HEK293 (cell line): ENCODE measurements at regions not wholly inside any gene's neighbourhood (a gene's known extent, or its start where the extent isn't known, plus 50 kb on each side); places are given as distances from the start of the nearest gene placed in this dataset.

ENCODE experiments used
- CTCF ChIA-PET: fragments of 350-600 bp; formaldehyde crosslinking; extraction: SDS; loops from one replicate; lab custom pipeline; 2021; ENCODE audit warnings: antibody characterized with exemption; lab: Yijun Ruan, JAX
- POLR2A ChIA-PET: fragments of 300-600 bp; formaldehyde crosslinking; extraction: SDS; loops from one replicate; lab custom pipeline; 2020; ENCODE audit warnings: antibody characterized with exemption, inconsistent platforms; lab: Yijun Ruan, JAX
- H3K27ac ChIP-seq: fragments of 200-500 bp; sonication (Bioruptor generic); 2 replicates; pipeline ENCODE4 v1.5.1; 2014; ENCODE audit warnings: low read depth, low read length, control low read depth, inconsistent platforms; ENCODE audit errors: extremely low read depth
- H3K36me3 ChIP-seq, 2 experiments: fragments of 200-500 bp in 1 of 2; sonication (Bioruptor generic) in 1 of 2; 1 replicate in 1 of 2; 2 replicates in 1 of 2; pipeline ENCODE4 v1.5.1; 2014 to 2017; ENCODE audit warnings: inconsistent platforms in 2 of 2, low read length in 2 of 2; ENCODE audit not compliant: control insufficient read depth in 2 of 2, insufficient read depth in 1 of 2
- H3K4me1 ChIP-seq: fragments of 200-500 bp; sonication (Bioruptor generic); 2 replicates; pipeline ENCODE4 v1.5.1; 2014; ENCODE audit warnings: mild to moderate bottlenecking, low read length, inconsistent platforms; ENCODE audit not compliant: control insufficient read depth, insufficient read depth
- H3K4me3 ChIP-seq: 2 replicates; pipeline ENCODE4 v1.5.1; 2011; ENCODE audit warnings: low read depth, mild to moderate bottlenecking, control low read depth, low read length, moderate library complexity
- H3K9me3 ChIP-seq: fragments of 200-500 bp; sonication (Bioruptor generic); 2 replicates; pipeline ENCODE4 v1.5.1; 2014; ENCODE audit warnings: low read depth, low read length, inconsistent platforms; ENCODE audit not compliant: control insufficient read depth, insufficient read depth
- KLF10 ChIP-seq: fragments of 450-650 bp; IDR thresholded peaks from 2 replicates; pipeline ENCODE4 v1.5.1; 2018; ENCODE audit warnings: missing biosample characterization, mild to moderate bottlenecking, missing genetic modification characterization
- SCRT1 ChIP-seq: fragments of 450-650 bp; formaldehyde crosslinking; IDR thresholded peaks from 2 replicates; pipeline ENCODE4 v1.5.1; 2016; ENCODE audit warnings: missing biosample characterization, missing genetic modification characterization, borderline replicate concordance
- TRIM28 ChIP-seq: IDR thresholded peaks from 2 replicates; pipeline ENCODE4 v1.6.1; 2011; ENCODE audit warnings: low read length, control low read depth, borderline replicate concordance
- WT1 ChIP-seq: fragments of 450-650 bp; formaldehyde crosslinking; IDR thresholded peaks from 2 replicates; pipeline ENCODE4 v1.5.1; 2016; ENCODE audit warnings: missing biosample characterization, missing genetic modification characterization
- ZBTB10 ChIP-seq: fragments of 450-650 bp; formaldehyde crosslinking; IDR thresholded peaks from 2 replicates; pipeline ENCODE4 v1.5.1; 2016; ENCODE audit warnings: missing biosample characterization, missing genetic modification characterization
- ZBTB26 ChIP-seq: fragments of 450-650 bp; formaldehyde crosslinking; optimal IDR thresholded peaks from 2 replicates; pipeline ENCODE3; 2016; ENCODE audit warnings: missing biosample characterization, mild to moderate bottlenecking, missing genetic modification characterization
- ZBTB49 ChIP-seq: fragments of 450-650 bp; formaldehyde crosslinking; IDR thresholded peaks from 2 replicates; pipeline ENCODE4 v1.5.1; 2016; ENCODE audit warnings: missing biosample characterization, missing genetic modification characterization, low read depth
- ZEB2 ChIP-seq: fragments of 450-650 bp; formaldehyde crosslinking; IDR thresholded peaks from 2 replicates; pipeline ENCODE4 v1.5.1; 2016; ENCODE audit warnings: missing biosample characterization, missing genetic modification characterization
- ZFP3 ChIP-seq: fragments of 450-650 bp; formaldehyde crosslinking; IDR thresholded peaks from 2 replicates; pipeline ENCODE4 v1.5.1; 2016; ENCODE audit warnings: low read depth, missing biosample characterization, missing genetic modification characterization
- ZNF138 ChIP-seq: fragments of 450-650 bp; formaldehyde crosslinking; IDR thresholded peaks from 2 replicates; pipeline ENCODE4 v1.5.1; 2016; ENCODE audit warnings: missing biosample characterization, missing genetic modification characterization, borderline replicate concordance
- ZNF16 ChIP-seq: fragments of 450-650 bp; formaldehyde crosslinking; IDR thresholded peaks from 2 replicates; pipeline ENCODE4 v1.5.1; 2016; ENCODE audit warnings: low read depth, missing biosample characterization, missing genetic modification characterization
- ZNF174 ChIP-seq: fragments of 450-650 bp; formaldehyde crosslinking; IDR thresholded peaks from 2 replicates; pipeline ENCODE4 v1.5.0; 2017; ENCODE audit warnings: missing biosample characterization, mild to moderate bottlenecking, missing genetic modification characterization
- ZNF2 ChIP-seq: fragments of 450-650 bp; formaldehyde crosslinking; IDR thresholded peaks from 2 replicates; pipeline ENCODE4 v1.5.1; 2016; ENCODE audit warnings: missing biosample characterization, missing genetic modification characterization
- ZNF202 ChIP-seq: fragments of 450-650 bp; formaldehyde crosslinking; IDR thresholded peaks from 2 replicates; pipeline ENCODE4 v1.5.1; 2016; ENCODE audit warnings: missing biosample characterization, missing genetic modification characterization, borderline replicate concordance
- ZNF311 ChIP-seq: fragments of 450-650 bp; formaldehyde crosslinking; IDR thresholded peaks from 2 replicates; pipeline ENCODE4 v1.5.1; 2017; ENCODE audit warnings: missing biosample characterization, missing genetic modification characterization, borderline replicate concordance
- ZNF354C ChIP-seq: fragments of 450-650 bp; formaldehyde crosslinking; IDR thresholded peaks from 2 replicates; pipeline ENCODE4 v1.5.1; 2016; ENCODE audit warnings: missing biosample characterization, missing genetic modification characterization, low read depth, borderline replicate concordance
- ZNF391 ChIP-seq: fragments of 450-650 bp; formaldehyde crosslinking; IDR thresholded peaks from 2 replicates; pipeline ENCODE4 v1.5.1; 2016; ENCODE audit warnings: low read depth, missing biosample characterization, missing genetic modification characterization, borderline replicate concordance
- ZNF449 ChIP-seq: fragments of 450-650 bp; formaldehyde crosslinking; IDR thresholded peaks from 2 replicates; pipeline ENCODE4 v1.5.1; 2017; ENCODE audit warnings: missing biosample characterization, mild to moderate bottlenecking, missing genetic modification characterization, moderate library complexity
- ZNF48 ChIP-seq: fragments of 450-650 bp; formaldehyde crosslinking; IDR thresholded peaks from 2 replicates; pipeline ENCODE4 v1.5.1; 2016; ENCODE audit warnings: missing biosample characterization, missing genetic modification characterization
- ZNF501 ChIP-seq: fragments of 450-650 bp; formaldehyde crosslinking; IDR thresholded peaks from 2 replicates; pipeline ENCODE4 v1.5.1; 2016; ENCODE audit warnings: missing biosample characterization, missing genetic modification characterization
- ZNF544 ChIP-seq: fragments of 450-650 bp; formaldehyde crosslinking; IDR thresholded peaks from 2 replicates; pipeline ENCODE4 v1.5.0; 2017; ENCODE audit warnings: missing biosample characterization, missing genetic modification characterization
- ZNF660 ChIP-seq: fragments of 450-650 bp; IDR thresholded peaks from 2 replicates; pipeline ENCODE4 v1.5.1; 2018; ENCODE audit warnings: missing biosample characterization, mild to moderate bottlenecking, missing genetic modification characterization
- ZNF701 ChIP-seq: fragments of 450-650 bp; formaldehyde crosslinking; IDR thresholded peaks from 2 replicates; pipeline ENCODE4 v1.5.1; 2016; ENCODE audit warnings: missing biosample characterization, missing genetic modification characterization
- ZNF830 ChIP-seq: fragments of 450-650 bp; IDR thresholded peaks from 2 replicates; pipeline ENCODE4 v1.5.0; 2018; ENCODE audit warnings: missing biosample characterization, missing genetic modification characterization, low read depth, mild to moderate bottlenecking, moderate library complexity
- ZNF837 ChIP-seq: fragments of 450-650 bp; formaldehyde crosslinking; IDR thresholded peaks from 2 replicates; pipeline ENCODE4 v1.5.1; 2016; ENCODE audit warnings: missing biosample characterization, missing genetic modification characterization
- ZNF843 ChIP-seq: fragments of 450-650 bp; formaldehyde crosslinking; IDR thresholded peaks from 2 replicates; pipeline ENCODE4 v1.5.1; 2016; ENCODE audit warnings: missing biosample characterization, missing genetic modification characterization
- ZSCAN16 ChIP-seq: fragments of 450-650 bp; formaldehyde crosslinking; IDR thresholded peaks from 2 replicates; pipeline ENCODE4 v1.5.1; 2016; ENCODE audit warnings: missing biosample characterization, missing genetic modification characterization
- ZSCAN4 ChIP-seq: fragments of 450-650 bp; formaldehyde crosslinking; IDR thresholded peaks from 2 replicates; pipeline ENCODE4 v1.5.1; 2017; ENCODE audit warnings: missing biosample characterization, missing genetic modification characterization

GRCh38 chr4:24244663-24245490 lies 339.5 kb downstream of the DHX15 start (continued):
- TF ChIP-seq ZBTB49 (tag by site-specific recombination) = no peak
- TF ChIP-seq ZNF830 (tag by site-specific recombination) = no peak
- TF ChIP-seq WT1 (tag by site-specific recombination) = no peak
- no peak for TF ChIP-seq ZBTB26 (tag by site-specific recombination)
- peak; percentile 30; the same call in 1 of the 2 replicates for TF ChIP-seq TRIM28
- TF ChIP-seq ZNF202 = no peak
- no peak for TF ChIP-seq ZNF701 (tag by site-specific recombination)
- no peak for TF ChIP-seq ZNF311 (tag by site-specific recombination)
- TF ChIP-seq ZNF837 (tag by site-specific recombination) = no peak
- peak; percentile 78 for TF ChIP-seq ZSCAN16 (tag by site-specific recombination)
- no peak for TF ChIP-seq ZNF391
- TF ChIP-seq ZNF660 (tag by site-specific recombination) = 0 out of 2 replicates have a peak, but pooled peaks have one; percentile 43
- no peak for TF ChIP-seq ZNF138 (tag by site-specific recombination)
- no peak for TF ChIP-seq ZNF174 (tag by site-specific recombination)

- ChIA-PET POLR2A (no interaction called here), CTCF (no interaction called here)
- Histone ChIP-seq H3K27ac (no peak overlapping the region), H3K36me3 (no peaks in the 10 kb centered on the region), H3K9me3 (no peaks in the 10 kb centered on the region)
- no peak for TF ChIP-seq ZSCAN4 (tag by site-specific recombination)
- TF ChIP-seq ZNF501 = no peak
- no peak for TF ChIP-seq ZNF174 (tag by site-specific recombination)
- TF ChIP-seq ZNF449 (tag by site-specific recombination) = no peak
- TF ChIP-seq KLF10 (tag by site-specific recombination) = no peak
- no peak for TF ChIP-seq SCRT1 (tag by site-specific recombination)
- TF ChIP-seq ZNF2 (tag by site-specific recombination) = no peak
- TF ChIP-seq ZNF16 (tag by site-specific recombination) = no peak
- TF ChIP-seq ZNF837 (tag by site-specific recombination) = no peak
- no peak for TF ChIP-seq ZNF843 (tag by site-specific recombination)
- TF ChIP-seq ZNF354C = no peak
- TF ChIP-seq ZNF544 = no peak
- TF ChIP-seq ZNF48 (tag by site-specific recombination) = no peak
- no peak for TF ChIP-seq ZBTB10 (tag by site-specific recombination)
- no peak for TF ChIP-seq ZNF311 (tag by site-specific recombination)
- no peak for TF ChIP-seq ZEB2 (tag by site-specific recombination)
- TF ChIP-seq ZFP3 (tag by site-specific recombination) = no peak
- TF ChIP-seq, all 188 proteins: peak for 0
- Histone ChIP-seq H3K4me3 (no peak overlapping the region), H3K4me1 (no peaks in the 10 kb centered on the region)
Measured at GRCh38 chr4:24243641-24244040, 340.7 kb downstream of the DHX15 start.
